Activated T-cell treated with anti-CD3 and anti-CD28 coated beads for 24 hours (primary cell): ENCODE measurements at regions not wholly inside any gene's neighbourhood (a gene's known extent, or its start where the extent isn't known, plus 50 kb on each side); places are given as distances from the start of the nearest gene placed in this dataset.

ENCODE experiments used
- DNase-seq: peaks from one replicate; pipeline ENCODE4 v3.0.0-alpha.2; 2020; ENCODE audit warnings: low read depth

GRCh38 chr14:98379830-98380229, 892.2 kb downstream of the BCL11B start:
- no peak for DNase-seq

GRCh38 chr14:98382662-98383061, 889.3 kb downstream of the BCL11B start:
- no peak for DNase-seq

GRCh38 chr14:98385851-98386250, 886.1 kb downstream of the BCL11B start:
- DNase-seq: no peak

GRCh38 chr14:98391061-98391460, 880.9 kb downstream of the BCL11B start:
- no peak for DNase-seq

GRCh38 chr14:98393527-98393926, 878.5 kb downstream of the BCL11B start:
- no peak for DNase-seq

GRCh38 chr14:98404811-98405210, 867.2 kb downstream of the BCL11B start:
- no peak for DNase-seq

- no peak for DNase-seq
Measured at GRCh38 chr14:98408024-98408555, 863.9 kb downstream of the BCL11B start.

- DNase-seq: no peak
Measured at GRCh38 chr14:98408713-98409112, 863.3 kb downstream of the BCL11B start.

- no peak for DNase-seq
Measured at GRCh38 chr14:98411154-98411553, 860.8 kb downstream of the BCL11B start.

GRCh38 chr14:98412431-98412830, 859.6 kb downstream of the BCL11B start:
- no peak for DNase-seq

- DNase-seq: no peak
Measured at GRCh38 chr14:98415766-98416165, 856.2 kb downstream of the BCL11B start.

GRCh38 chr14:98417001-98417400, 855.0 kb downstream of the BCL11B start:
- no peak for DNase-seq

- no peak for DNase-seq
Measured at GRCh38 chr14:98428483-98428994, 843.5 kb downstream of the BCL11B start.

GRCh38 chr14:98433436-98433835, 838.6 kb downstream of the BCL11B start:
- DNase-seq: no peak

- no peak for DNase-seq
Measured at GRCh38 chr14:98437113-98437512, 834.9 kb downstream of the BCL11B start.

GRCh38 chr14:98444077-98444476, 827.9 kb downstream of the BCL11B start:
- DNase-seq: no peak

- no peak for DNase-seq
Measured at GRCh38 chr14:98445718-98446117, 826.3 kb downstream of the BCL11B start.

- DNase-seq: no peak
Measured at GRCh38 chr14:98446508-98446907, 825.5 kb downstream of the BCL11B start.

- no peak for DNase-seq
Measured at GRCh38 chr14:98456231-98456630, 815.8 kb downstream of the BCL11B start.

- no peak for DNase-seq
Measured at GRCh38 chr14:98458702-98459101, 813.3 kb downstream of the BCL11B start.

GRCh38 chr14:98462908-98463307, 809.1 kb downstream of the BCL11B start:
- no peak for DNase-seq

- no peak for DNase-seq
Measured at GRCh38 chr14:98466807-98467206, 805.2 kb downstream of the BCL11B start.

- DNase-seq: no peak
Measured at GRCh38 chr14:98470663-98471062, 801.3 kb downstream of the BCL11B start.

- no peak for DNase-seq
Measured at GRCh38 chr14:98474900-98475299, 797.1 kb downstream of the BCL11B start.

- no peak for DNase-seq
Measured at GRCh38 chr14:98477935-98478334, 794.1 kb downstream of the BCL11B start.
